ENCODE measurements at regions not wholly inside any gene's neighbourhood (a gene's known extent, or its start where the extent isn't known, plus 50 kb on each side); places are given as distances from the start of the nearest gene placed in this dataset.

- TF ChIP-seq ZNF687 (IDR thresholded peaks at IDR 0.05) (no peak), NFXL1 (IDR thresholded peaks at IDR 0.05; ENCODE audit: borderline replicate concordance) (no peak), PAX5 (IDR thresholded peaks at IDR 0.05; ENCODE audit: borderline replicate concordance, low read depth, low read length) (no peak), CBX5 (IDR thresholded peaks at IDR 0.05; ENCODE audit: low read depth) (no peak), ZNF274 (IDR thresholded peaks at IDR 0.05; ENCODE audit: insufficient read depth, insufficient read length) (no peak), CBFB (IDR thresholded peaks at IDR 0.05; ENCODE audit: low read depth) (no peak), TCF12 (IDR thresholded peaks at IDR 0.05; ENCODE audit: low read depth, low read length) (no peak), HCFC1 (IDR thresholded peaks at IDR 0.05; ENCODE audit: low read length) (no peak), NR2C1 (IDR thresholded peaks at IDR 0.05) (no peak), TCF3 (IDR thresholded peaks at IDR 0.05; ENCODE audit: borderline replicate concordance, insufficient read depth, low read depth, low read length) (no peak)
Observed at GRCh38 chr5:109258755-109259154, 151.0 kb downstream of the PJA2 start (continued).

- Histone ChIP-seq H3K4me3 (no peak overlapping the region), H3K4me2 (ENCODE audit: control insufficient read depth, insufficient read depth) (no peak overlapping the region), H3K27ac (ENCODE audit: control insufficient read depth, insufficient read depth) (no peak overlapping the region), H3K9me3 (replicated peaks; ENCODE audit: control insufficient read depth, insufficient read depth, low read length) (peaks cover 1% of the 10 kb centered on the region; the same call in 1 of the 3 replicates), H3K9ac (ENCODE audit: control insufficient read depth, insufficient read depth, low read length) (no peak overlapping the region), H2AFZ (ENCODE audit: control insufficient read depth, low read depth, low read length) (no peak overlapping the region), H3K36me3 (ENCODE audit: control insufficient read depth in 2 of 2, insufficient read depth in 2 of 2, low read length in 1 of 2) (no peaks in the 10 kb centered on the region), H3K27me3 (replicated peaks in 1 of 2; ENCODE audit: control insufficient read depth in 2 of 2, insufficient read depth in 2 of 2, low read length in 1 of 2) (no peaks in the 10 kb centered on the region), H3K79me2 (ENCODE audit: control insufficient read depth, insufficient read depth, low read length) (no peaks in the 10 kb centered on the region), H4K20me1 (ENCODE audit: control insufficient read depth, insufficient read depth) (no peaks in the 10 kb centered on the region), H3K4me1 (ENCODE audit: control insufficient read depth, insufficient read depth, low read length) (no peaks in the 10 kb centered on the region)
- DNase-seq (ENCODE audit: low read depth, low spot score) (no peak), FAIRE-seq (no peak), ATAC-seq (no peak)
- ChIA-PET CTCF (no interaction called here), RAD21 (ENCODE audit: unreplicated experiment) (no interaction called here), SMC1A (ENCODE audit: uncharacterized antibody, unreplicated experiment) (interaction anchor here (0.5 to 1.2 kb wide), 4 partner anchors 12 to 100 kb away, joined by 3 read pairs; no protein-coding TSS in a partner anchor), POLR2A (no interaction called here)
- in situ Hi-C loops (cut with MboI) (no loop called here), intact Hi-C loops (cut with micrococcal nuclease; ENCODE audit: unreplicated experiment) (no loop called here)
- 40% methylated on average over 2 of the region's 2 CpGs for WGBS (ENCODE audit: insufficient coverage, insufficient replicate concordance, low lambda C conversion rate, missing lambda C conversion rate)
- BruUV-seq (replicated peaks), result no TSS peak
- no peak for TF ChIP-seq ATF3 (IDR thresholded peaks at IDR 0.05; ENCODE audit: borderline replicate concordance, extremely low read depth, low read depth, low read length)
- TF ChIP-seq KDM1A (IDR thresholded peaks at IDR 0.05; ENCODE audit: borderline replicate concordance), result no peak
- TF ChIP-seq RBBP5 (conservative IDR thresholded peaks at IDR 0.05), result no peak
- no peak for TF ChIP-seq PAX5 (IDR thresholded peaks at IDR 0.05; ENCODE audit: borderline replicate concordance, low read depth, low read length)
- no peak for TF ChIP-seq ZBED1 (IDR thresholded peaks at IDR 0.05; ENCODE audit: borderline replicate concordance)
- TF ChIP-seq ZNF687 (IDR thresholded peaks at IDR 0.05), result no peak
- TF ChIP-seq HDGF (IDR thresholded peaks at IDR 0.05), result no peak
- no peak for TF ChIP-seq MXI1 (IDR thresholded peaks at IDR 0.05; ENCODE audit: low read depth, low read length)
Observed at GRCh38 chr5:109256486-109256885, 153.3 kb downstream of the PJA2 start.
